ENCODE measurements at regions not wholly inside any gene's neighbourhood (a gene's known extent, or its start where the extent isn't known, plus 50 kb on each side); places are given as distances from the start of the nearest gene placed in this dataset.

DNA sequence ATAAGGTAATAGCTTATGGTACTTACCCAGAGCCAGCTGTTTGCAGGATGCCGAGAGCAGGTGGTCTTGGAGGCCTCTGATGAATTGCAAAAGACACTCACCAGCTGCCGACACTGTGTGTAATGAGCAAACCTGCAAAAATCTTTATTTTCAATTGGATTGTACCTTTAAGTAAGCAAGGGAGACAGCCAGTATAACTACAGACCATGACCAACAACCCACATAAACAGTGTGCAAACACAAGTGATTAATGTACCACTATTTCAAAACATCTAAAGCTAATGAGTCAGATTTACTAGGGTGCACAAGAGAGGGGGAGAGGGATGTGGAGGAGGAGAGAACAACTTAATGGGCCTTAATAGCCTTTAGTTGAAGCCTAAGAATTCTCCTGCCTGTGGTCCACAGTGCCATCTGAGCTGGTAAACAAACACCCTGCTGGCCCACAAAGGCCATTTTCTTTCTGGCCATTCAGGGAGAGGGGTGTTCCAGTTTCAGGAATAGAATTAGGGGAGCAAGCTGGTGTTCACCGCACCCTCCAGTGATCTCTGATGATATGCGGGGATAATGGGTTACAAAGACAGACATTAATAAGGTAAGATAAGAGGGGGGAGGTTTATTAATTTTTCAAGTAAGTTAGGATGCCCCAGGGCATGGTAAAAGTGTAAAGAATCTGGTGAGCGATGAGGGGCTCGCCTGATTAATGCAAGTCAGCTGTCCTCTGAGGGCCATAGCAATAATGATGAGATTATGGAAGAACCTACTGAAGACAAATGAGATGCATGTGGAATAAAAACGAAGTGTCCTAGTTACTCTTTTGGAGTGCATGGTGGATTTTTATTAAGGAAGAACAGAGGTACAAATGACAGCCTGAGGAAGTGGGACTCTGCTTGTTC is 196.4 kb downstream of the HRH4 start:
- no peak for TF ChIP-seq EZH2phosphoT487 (conservative IDR thresholded peaks at IDR 0.05; ENCODE audit: low read length)
- TF ChIP-seq, protein P1, sequence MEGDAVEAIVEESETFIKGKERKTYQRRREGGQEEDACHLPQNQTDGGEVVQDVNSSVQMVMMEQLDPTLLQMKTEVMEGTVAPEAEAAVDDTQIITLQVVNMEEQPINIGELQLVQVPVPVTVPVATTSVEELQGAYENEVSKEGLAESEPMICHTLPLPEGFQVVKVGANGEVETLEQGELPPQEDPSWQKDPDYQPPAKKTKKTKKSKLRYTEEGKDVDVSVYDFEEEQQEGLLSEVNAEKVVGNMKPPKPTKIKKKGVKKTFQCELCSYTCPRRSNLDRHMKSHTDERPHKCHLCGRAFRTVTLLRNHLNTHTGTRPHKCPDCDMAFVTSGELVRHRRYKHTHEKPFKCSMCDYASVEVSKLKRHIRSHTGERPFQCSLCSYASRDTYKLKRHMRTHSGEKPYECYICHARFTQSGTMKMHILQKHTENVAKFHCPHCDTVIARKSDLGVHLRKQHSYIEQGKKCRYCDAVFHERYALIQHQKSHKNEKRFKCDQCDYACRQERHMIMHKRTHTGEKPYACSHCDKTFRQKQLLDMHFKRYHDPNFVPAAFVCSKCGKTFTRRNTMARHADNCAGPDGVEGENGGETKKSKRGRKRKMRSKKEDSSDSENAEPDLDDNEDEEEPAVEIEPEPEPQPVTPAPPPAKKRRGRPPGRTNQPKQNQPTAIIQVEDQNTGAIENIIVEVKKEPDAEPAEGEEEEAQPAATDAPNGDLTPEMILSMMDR (IDR thresholded peaks at IDR 0.05; ENCODE audit: insufficient read depth, low read length, poor library complexity, severe bottlenecking) = no peak
